ENCODE measurements at regions not wholly inside any gene's neighbourhood (a gene's known extent, or its start where the extent isn't known, plus 50 kb on each side); places are given as distances from the start of the nearest gene placed in this dataset.

GRCh38 chrX:140433582-140433981 lies 71.3 kb downstream of the SOX3 start:
- no peak for TF ChIP-seq NFE2L2 (conservative IDR thresholded peaks at IDR 0.05; ENCODE audit: low read length)
- no peak for TF ChIP-seq CBX2 (IDR thresholded peaks at IDR 0.05; ENCODE audit: borderline replicate concordance, low read depth)
- no peak for TF ChIP-seq ZC3H11A (IDR thresholded peaks at IDR 0.05)
- TF ChIP-seq HMGXB4 (CRISPR knock-in tag; IDR thresholded peaks at IDR 0.05; ENCODE audit: borderline replicate concordance), result no peak
- no peak for TF ChIP-seq HOXA7 (CRISPR knock-in tag; IDR thresholded peaks at IDR 0.05)
- no peak for TF ChIP-seq TFCP2L1 (CRISPR knock-in tag; IDR thresholded peaks at IDR 0.05)
- no peak for TF ChIP-seq E2F6 (IDR thresholded peaks at IDR 0.05; ENCODE audit: borderline replicate concordance, low read depth)
- TF ChIP-seq PHF8 (IDR thresholded peaks at IDR 0.05; ENCODE audit: borderline replicate concordance, low read depth), result no peak
- no peak for TF ChIP-seq ESRRA (IDR thresholded peaks at IDR 0.05; ENCODE audit: borderline replicate concordance, low read length)
- TF ChIP-seq RAD21 (conservative IDR thresholded peaks at IDR 0.05 in 1 of 2, IDR thresholded peaks at IDR 0.05 in 1 of 2), result no peak
- no peak for TF ChIP-seq NR3C1 (IDR thresholded peaks at IDR 0.05)
- no peak for TF ChIP-seq EP300 (IDR thresholded peaks at IDR 0.05)
- no peak for TF ChIP-seq ATOH8 (CRISPR knock-in tag; IDR thresholded peaks at IDR 0.05; ENCODE audit: low read depth)
- no peak for TF ChIP-seq CBX8 (IDR thresholded peaks at IDR 0.05)
- no peak for TF ChIP-seq TP53 (CRISPR knock-in tag; IDR thresholded peaks at IDR 0.05)
- TF ChIP-seq HOXB13 (CRISPR knock-in tag; IDR thresholded peaks at IDR 0.05; ENCODE audit: low read depth), result no peak
- no peak for TF ChIP-seq MYC (IDR thresholded peaks at IDR 0.05; ENCODE audit: borderline replicate concordance, low read length)
- no peak for TF ChIP-seq CHD2 (IDR thresholded peaks at IDR 0.05; ENCODE audit: low read length, partially characterized antibody)
- ChIA-PET CTCF (no interaction called here), POLR2A (no interaction called here)
- WGBS (ENCODE audit: missing lambda C conversion rate), result 47% methylated on average over 3 of the region's 4 CpGs
- Histone ChIP-seq H3K4me3 (no peak overlapping the region), H3K4me1 (no peaks in the 10 kb centered on the region), H3K9me3 (no peaks in the 10 kb centered on the region), H3K4me2 (no peak overlapping the region), H3K27ac (no peak overlapping the region)
- FAIRE-seq (no peak), DNase-seq (ENCODE audit: low read depth in 1 of 2, low spot score in 1 of 2) (no peak), ATAC-seq (no peak)

DNA sequence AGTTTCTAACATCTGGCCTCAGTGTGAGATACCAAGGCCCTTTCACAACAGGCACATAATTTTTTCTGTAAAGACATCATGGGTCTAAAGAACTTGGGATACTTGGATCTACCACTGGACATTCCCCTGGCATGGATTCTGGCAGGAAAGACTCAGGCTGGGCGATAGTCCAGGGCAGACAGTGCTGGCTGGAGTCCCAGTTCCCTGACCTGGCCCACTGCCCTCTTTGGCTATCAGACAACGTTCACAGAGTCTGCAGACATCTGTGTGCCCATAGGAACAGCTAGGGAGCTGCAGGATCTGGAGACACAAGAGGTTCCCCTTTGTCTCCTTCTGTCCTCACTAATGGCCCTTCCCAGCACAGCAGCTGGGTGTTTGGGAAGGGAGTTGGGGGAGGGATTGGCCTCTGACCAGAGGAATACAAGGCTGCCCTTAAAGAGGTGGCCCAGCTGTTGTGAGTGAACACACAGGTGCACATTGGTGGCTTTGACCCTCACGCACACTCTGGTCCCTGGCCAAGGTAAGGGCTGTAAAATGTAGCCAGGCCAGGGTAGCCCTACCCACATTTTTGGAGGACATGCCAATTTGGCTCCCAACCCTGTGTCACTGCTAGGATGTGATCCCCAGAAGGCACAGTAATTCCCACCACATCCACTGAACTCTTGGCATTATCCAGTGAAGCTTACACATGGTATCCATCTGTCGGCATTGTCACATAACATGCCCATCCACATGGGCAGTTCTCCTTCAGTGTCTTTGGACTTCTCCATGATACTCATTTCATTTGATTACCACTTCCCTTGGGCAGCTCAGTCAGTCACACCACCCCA lies 72.3 kb downstream of the SOX3 start:
- WGBS (ENCODE audit: missing lambda C conversion rate), result 6% methylated on average over 3 of the region's 4 CpGs
- ATAC-seq, result no peak
- POLR2A ChIA-PET, result no interaction called here
- no peaks in the 10 kb centered on the region for H3K9me3 ChIP-seq
- TF ChIP-seq HDAC2 (IDR thresholded peaks at IDR 0.05) (no peak), HEYL (CRISPR knock-in tag; IDR thresholded peaks at IDR 0.05) (no peak), HOXB13 (CRISPR knock-in tag; IDR thresholded peaks at IDR 0.05; ENCODE audit: low read depth) (no peak), ZSCAN20 (CRISPR knock-in tag; IDR thresholded peaks at IDR 0.05) (no peak)
- TF ChIP-seq, protein P1, sequence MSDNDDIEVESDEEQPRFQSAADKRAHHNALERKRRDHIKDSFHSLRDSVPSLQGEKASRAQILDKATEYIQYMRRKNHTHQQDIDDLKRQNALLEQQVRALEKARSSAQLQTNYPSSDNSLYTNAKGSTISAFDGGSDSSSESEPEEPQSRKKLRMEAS (IDR thresholded peaks at IDR 0.05), result no peak
- no peaks in the 10 kb centered on the region for H3K4me1 ChIP-seq
- DNase-seq (ENCODE audit: low read depth in 1 of 2, low spot score in 1 of 2), result no peak
- no peak for FAIRE-seq
- CTCF ChIA-PET, result no interaction called here
- no peak overlapping the region for H3K4me3 ChIP-seq
- no peak overlapping the region for H3K4me2 ChIP-seq
- H3K27ac ChIP-seq, result no peak overlapping the region

All from A549 (cell line).